HepG2 (cell line): ENCODE measurements at regions not wholly inside any gene's neighbourhood (a gene's known extent, or its start where the extent isn't known, plus 50 kb on each side); places are given as distances from the start of the nearest gene placed in this dataset.

Experiments used
- ATAC-seq: fragments of 200-7000 bp; cut with Tn5 transposase; 3 replicates; pipeline ENCODE4 v1.9.1; 2020; ENCODE audit warnings: mild to moderate bottlenecking, moderate library complexity
- BruUV-seq: library from RNA; stranded (reverse); fragments of 400-500 nt; replicated peaks from 2 replicates; lab custom pipeline; 2021; lab: Mats Ljungman, UMichigan
- CTCF ChIA-PET: fragments of 300-600 bp; formaldehyde crosslinking; extraction: SDS; loops from one replicate; lab custom pipeline; 2021; ENCODE audit warnings: low total read pairs, inconsistent platforms, low intra/inter-chr PET ratio; lab: Yijun Ruan, JAX
- POLR2A ChIA-PET: fragments of 350-600 bp; sonication (Branson Sonifier 250); formaldehyde crosslinking; loops from one replicate; lab custom pipeline; 2020; ENCODE audit warnings: antibody characterized with exemption, inconsistent platforms; lab: Yijun Ruan, JAX
- DNase-seq: peaks from one replicate; pipeline ENCODE4 v3.0.0-alpha.2; 2015; ENCODE audit warnings: low spot score
- FAIRE-seq: peaks from 3 replicates; lab custom pipeline; 2011; peaks lifted over from hg19 to GRCh38; lab: Jason Lieb, UNC
- H2AFZ ChIP-seq: one replicate; pipeline ENCODE4 v1.6.1; 2011; ENCODE audit warnings: low read length, inconsistent platforms
- H3K27ac ChIP-seq: fragments of 300-600 bp; 3 replicates; pipeline ENCODE4 v1.8.0; 2011; ENCODE audit warnings: mixed run types, mild to moderate bottlenecking, mixed read lengths, low read length, inconsistent platforms; ENCODE audit not compliant: insufficient read depth; ENCODE audit errors: extremely low read length
- H3K27me3 ChIP-seq, 2 experiments: fragments of 200-600 bp in 1 of 2; 2 replicates in 1 of 2; 3 replicates in 1 of 2; pipeline versions ENCODE4 v1.6.0 to v1.8.0; 2011; ENCODE audit warnings: low read length in 2 of 2, mild to moderate bottlenecking in 2 of 2, moderate library complexity in 2 of 2, inconsistent platforms in 1 of 2; ENCODE audit not compliant: insufficient read depth in 2 of 2, control insufficient read depth in 1 of 2
- H3K36me3 ChIP-seq, 2 experiments: fragments of 200-600 bp in 1 of 2; replicated peaks in 1 of 2; 2 replicates in 1 of 2; 3 replicates in 1 of 2; pipeline versions ENCODE4 v1.5.1 to v1.8.0; 2011; ENCODE audit warnings: low read length in 2 of 2, inconsistent platforms in 1 of 2; ENCODE audit not compliant: insufficient read depth in 2 of 2, control insufficient read depth in 1 of 2
- H3K4me1 ChIP-seq: 2 replicates; pipeline ENCODE4 v1.5.1; 2012; ENCODE audit warnings: low read length, inconsistent platforms; ENCODE audit not compliant: insufficient read depth
- H3K4me2 ChIP-seq: 2 replicates; pipeline ENCODE4 v1.6.0; 2011; ENCODE audit warnings: low read depth, low read length, inconsistent platforms
- H3K4me3 ChIP-seq, 3 experiments: fragments of 200-600 bp in 1 of 3; sonication (generic), shearing (Covaris generic) in 1 of 3; replicated peaks in 1 of 3; 2 replicates each; pipeline ENCODE4 v1.5.1; 2011 to 2016; ENCODE audit warnings: low read length in 3 of 3, inconsistent platforms in 2 of 3, low read depth in 2 of 3, mild to moderate bottlenecking in 2 of 3, control low read depth in 1 of 3, mixed read lengths in 1 of 3; ENCODE audit not compliant: insufficient read depth in 1 of 3
- H3K79me2 ChIP-seq: one replicate; pipeline ENCODE4 v1.6.1; 2011; ENCODE audit warnings: low read length, inconsistent platforms; ENCODE audit not compliant: insufficient read depth
- H3K9ac ChIP-seq: 2 replicates; pipeline ENCODE4 v1.6.0; 2011; ENCODE audit warnings: mild to moderate bottlenecking, low read depth, low read length, inconsistent platforms; ENCODE audit not compliant: insufficient read depth
- H3K9me3 ChIP-seq: 2 replicates; pipeline ENCODE4 v1.5.1; 2012; ENCODE audit warnings: mild to moderate bottlenecking, low read length
- H4K20me1 ChIP-seq: 2 replicates; pipeline ENCODE4 v1.6.0; 2011; ENCODE audit warnings: inconsistent platforms, mild to moderate bottlenecking, low read length, moderate library complexity; ENCODE audit not compliant: insufficient read depth
- ERF ChIP-seq: IDR thresholded peaks from 2 replicates; pipeline ENCODE4 v1.6.1; 2018; ENCODE audit warnings: missing biosample characterization, missing genetic modification reagents
- FOXC1 ChIP-seq: sonication (generic); formaldehyde crosslinking; IDR thresholded peaks from 2 replicates; pipeline ENCODE4 v1.8.0; 2022; ENCODE audit warnings: mild to moderate bottlenecking, missing genetic modification reagents, borderline replicate concordance
- SIN3A ChIP-seq: IDR thresholded peaks from 2 replicates; pipeline ENCODE4 v1.6.1; 2011; ENCODE audit warnings: low read depth, mild to moderate bottlenecking, control low read depth, low read length, borderline replicate concordance
- SMARCE1 ChIP-seq: fragments of 450-650 bp; IDR thresholded peaks from 2 replicates; pipeline ENCODE4 v1.6.1; 2017; ENCODE audit warnings: borderline replicate concordance
- ZNF616 ChIP-seq: sonication (generic); formaldehyde crosslinking; IDR thresholded peaks from 2 replicates; pipeline ENCODE4 v1.5.0; 2020; ENCODE audit warnings: low read depth, mild to moderate bottlenecking, missing genetic modification reagents
- WGBS: methylation state at CpG from one replicate; pipeline ENCODE4 v1.1.6; 2017; ENCODE audit warnings: low lambda C conversion rate; 5-methylcytosine and 5-hydroxymethylcytosine counted together
- in situ Hi-C: cut with HindIII; loops from 2 replicates; pipeline ENCODE4 v1.10.0; 2017; ENCODE audit warnings: low pct_unique_long_range_greater_than_20kb; ENCODE audit not compliant: extremely low pct_ligation_motif_present
- intact Hi-C: fragments of 100-400 bp; cut with micrococcal nuclease; formaldehyde crosslinking; loops from one replicate; pipeline ENCODE4 v1.10.0; 2022; ENCODE audit not compliant: unreplicated experiment
- TF ChIP-seq, protein P1 (sequence below): sonication (generic); formaldehyde crosslinking; IDR thresholded peaks from 2 replicates; pipeline ENCODE4 v1.5.1; 2020; ENCODE audit warnings: missing genetic modification reagents, mild to moderate bottlenecking, borderline replicate concordance
- TF ChIP-seq, protein P2 (sequence below): IDR thresholded peaks from 2 replicates; pipeline ENCODE4 v1.6.1; 2016; ENCODE audit warnings: low read depth, borderline replicate concordance
- TF ChIP-seq, protein P3 (sequence below): sonication (generic); formaldehyde crosslinking; IDR thresholded peaks from 2 replicates; pipeline ENCODE4 v1.5.1; 2020; ENCODE audit warnings: missing genetic modification reagents, mild to moderate bottlenecking, borderline replicate concordance
- TF ChIP-seq, protein P4 (sequence below): IDR thresholded peaks from 2 replicates; pipeline ENCODE4 v1.6.1; 2016; ENCODE audit warnings: low read depth, control low read depth
- TF ChIP-seq, protein P5 (sequence below): sonication (generic); formaldehyde crosslinking; IDR thresholded peaks from 2 replicates; pipeline ENCODE4 v1.4.0; 2020; ENCODE audit warnings: missing genetic modification reagents

DNA sequence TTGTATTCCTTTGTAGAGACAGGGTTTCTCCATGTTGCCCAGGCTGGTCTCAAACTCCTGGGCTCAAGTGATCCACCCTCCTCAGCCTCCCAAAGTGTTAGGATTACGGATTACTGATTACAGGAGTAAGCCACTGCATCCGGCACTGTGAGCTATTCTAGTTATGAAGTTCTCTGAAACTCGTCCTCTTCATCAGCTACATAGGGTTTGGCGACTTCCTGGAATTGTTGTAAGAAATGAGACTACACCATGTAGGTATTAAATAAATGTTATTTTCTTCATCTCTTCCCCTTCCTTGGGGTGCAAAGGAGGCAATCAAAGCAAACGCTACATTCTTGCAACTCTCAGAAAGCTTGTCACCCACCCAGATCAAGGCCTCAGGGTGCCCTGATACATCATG, 131.2 kb upstream of the TIAM1 start (continued):
- TF ChIP-seq, protein P1, sequence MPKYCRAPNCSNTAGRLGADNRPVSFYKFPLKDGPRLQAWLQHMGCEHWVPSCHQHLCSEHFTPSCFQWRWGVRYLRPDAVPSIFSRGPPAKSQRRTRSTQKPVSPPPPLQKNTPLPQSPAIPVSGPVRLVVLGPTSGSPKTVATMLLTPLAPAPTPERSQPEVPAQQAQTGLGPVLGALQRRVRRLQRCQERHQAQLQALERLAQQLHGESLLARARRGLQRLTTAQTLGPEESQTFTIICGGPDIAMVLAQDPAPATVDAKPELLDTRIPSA (CRISPR knock-in tag), result no peak
- TF ChIP-seq, protein P2, sequence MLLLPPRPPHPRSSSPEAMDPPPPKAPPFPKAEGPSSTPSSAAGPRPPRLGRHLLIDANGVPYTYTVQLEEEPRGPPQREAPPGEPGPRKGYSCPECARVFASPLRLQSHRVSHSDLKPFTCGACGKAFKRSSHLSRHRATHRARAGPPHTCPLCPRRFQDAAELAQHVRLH (CRISPR knock-in tag), result no peak

DNA sequence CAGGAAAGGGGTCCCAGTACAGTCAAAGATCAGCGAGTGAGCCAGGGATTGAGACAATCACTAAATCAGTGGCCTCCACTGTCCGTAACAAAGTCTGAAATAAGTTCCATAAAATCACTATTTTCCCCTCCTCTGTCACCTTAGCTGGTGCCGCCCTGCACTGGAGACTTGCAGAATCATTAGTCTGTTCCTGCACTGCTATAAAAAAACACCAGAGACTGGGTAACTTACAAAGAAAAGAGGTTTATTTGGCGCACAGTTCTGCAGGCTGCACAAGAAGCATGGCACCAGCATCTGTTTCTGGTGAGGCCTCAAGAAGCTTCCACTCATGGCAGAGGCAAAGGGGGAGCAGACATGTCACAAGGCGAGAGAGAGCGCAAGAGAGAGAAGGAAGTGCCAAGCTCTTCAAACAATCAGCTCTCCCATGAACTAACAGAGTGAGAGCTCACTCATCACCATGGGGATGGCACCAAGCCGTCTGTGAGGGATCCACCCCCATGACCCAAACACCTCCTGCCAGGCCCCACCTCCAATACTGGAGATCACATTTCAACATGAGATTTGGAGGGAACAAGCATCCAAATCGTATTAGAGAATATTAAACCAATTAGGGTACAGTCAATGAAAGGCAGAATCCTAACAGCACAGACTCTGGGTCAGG, 129.8 kb upstream of the TIAM1 start:
- DNase-seq (no peak), FAIRE-seq (no peak), ATAC-seq (no peak)
- H3K9me3 ChIP-seq, result no peaks in the 10 kb centered on the region
- no peak overlapping the region for H3K4me3 ChIP-seq
- no peaks in the 10 kb centered on the region for H3K36me3 ChIP-seq
- H3K9ac ChIP-seq, result no peak overlapping the region
- POLR2A ChIA-PET, result no interaction called here
- TF ChIP-seq, protein P3, sequence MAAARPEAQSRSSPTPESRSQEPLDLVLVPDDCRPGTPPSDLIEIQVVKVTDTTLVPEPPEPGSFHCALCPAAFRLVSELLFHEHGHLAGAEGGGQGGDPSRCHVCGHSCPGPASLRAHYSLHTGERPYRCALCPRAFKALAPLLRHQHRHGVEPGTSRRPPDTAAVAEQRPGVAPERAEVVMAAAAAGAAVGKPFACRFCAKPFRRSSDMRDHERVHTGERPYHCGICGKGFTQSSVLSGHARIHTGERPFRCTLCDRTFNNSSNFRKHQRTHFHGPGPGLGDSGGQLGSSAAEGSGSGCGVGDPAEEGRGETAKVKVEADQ (CRISPR knock-in tag), result no peak
- TF ChIP-seq ZNF616 (CRISPR knock-in tag), result no peak
- TF ChIP-seq, protein P4, sequence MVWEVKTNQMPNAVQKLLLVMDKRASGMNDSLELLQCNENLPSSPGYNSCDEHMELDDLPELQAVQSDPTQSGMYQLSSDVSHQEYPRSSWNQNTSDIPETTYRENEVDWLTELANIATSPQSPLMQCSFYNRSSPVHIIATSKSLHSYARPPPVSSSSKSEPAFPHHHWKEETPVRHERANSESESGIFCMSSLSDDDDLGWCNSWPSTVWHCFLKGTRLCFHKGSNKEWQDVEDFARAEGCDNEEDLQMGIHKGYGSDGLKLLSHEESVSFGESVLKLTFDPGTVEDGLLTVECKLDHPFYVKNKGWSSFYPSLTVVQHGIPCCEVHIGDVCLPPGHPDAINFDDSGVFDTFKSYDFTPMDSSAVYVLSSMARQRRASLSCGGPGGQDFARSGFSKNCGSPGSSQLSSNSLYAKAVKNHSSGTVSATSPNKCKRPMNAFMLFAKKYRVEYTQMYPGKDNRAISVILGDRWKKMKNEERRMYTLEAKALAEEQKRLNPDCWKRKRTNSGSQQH (CRISPR knock-in tag), result no peak
- TF ChIP-seq SMARCE1, result no peak
- TF ChIP-seq ERF (CRISPR knock-in tag), result no peak
- TF ChIP-seq SIN3A, result no peak
- TF ChIP-seq, protein P5, sequence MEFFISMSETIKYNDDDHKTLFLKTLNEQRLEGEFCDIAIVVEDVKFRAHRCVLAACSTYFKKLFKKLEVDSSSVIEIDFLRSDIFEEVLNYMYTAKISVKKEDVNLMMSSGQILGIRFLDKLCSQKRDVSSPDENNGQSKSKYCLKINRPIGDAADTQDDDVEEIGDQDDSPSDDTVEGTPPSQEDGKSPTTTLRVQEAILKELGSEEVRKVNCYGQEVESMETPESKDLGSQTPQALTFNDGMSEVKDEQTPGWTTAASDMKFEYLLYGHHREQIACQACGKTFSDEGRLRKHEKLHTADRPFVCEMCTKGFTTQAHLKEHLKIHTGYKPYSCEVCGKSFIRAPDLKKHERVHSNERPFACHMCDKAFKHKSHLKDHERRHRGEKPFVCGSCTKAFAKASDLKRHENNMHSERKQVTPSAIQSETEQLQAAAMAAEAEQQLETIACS (CRISPR knock-in tag), result no peak
- TF ChIP-seq FOXC1 (CRISPR knock-in tag), result no peak
- no peak overlapping the region for H3K4me2 ChIP-seq
- intact Hi-C loops, result no loop called here
- no peaks in the 10 kb centered on the region for H3K27me3 ChIP-seq
- H3K79me2 ChIP-seq, result no peaks in the 10 kb centered on the region
- 73% methylated on average over 8 of the region's 8 CpGs for WGBS
- H2AFZ ChIP-seq, result no peak overlapping the region
- H3K4me1 ChIP-seq, result no peaks in the 10 kb centered on the region
- H4K20me1 ChIP-seq, result no peaks in the 10 kb centered on the region
- no TSS peak for BruUV-seq
- H3K27ac ChIP-seq, result no peak overlapping the region
- in situ Hi-C loops, result no loop called here
- CTCF ChIA-PET, result no interaction called here
